ENCODE measurements at regions not wholly inside any gene's neighbourhood (a gene's known extent, or its start where the extent isn't known, plus 50 kb on each side); places are given as distances from the start of the nearest gene placed in this dataset.

DNA sequence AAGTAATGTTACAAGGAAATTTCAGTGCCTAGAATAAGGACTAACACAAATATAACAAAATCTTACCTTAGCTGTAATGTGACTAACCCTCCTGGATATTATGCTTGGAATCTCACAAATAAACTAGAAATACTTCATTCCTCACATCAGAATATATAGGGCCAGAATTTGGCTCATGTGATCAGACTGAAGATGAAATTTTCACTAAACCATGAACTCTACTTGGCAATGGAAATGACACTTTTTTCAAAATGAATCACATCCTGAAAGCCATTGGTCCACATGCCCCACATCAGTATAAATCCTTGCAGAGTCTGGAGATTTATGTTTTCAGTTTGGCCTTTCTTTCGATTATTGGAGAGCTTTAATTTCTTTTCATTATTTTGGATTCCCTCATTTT, 227.8 kb downstream of the NRIP1 start:
- Histone ChIP-seq H3K4me3 (ENCODE audit: low read length in 3 of 3) (no peak overlapping the region), H3K9me3 (ENCODE audit: control insufficient read depth in 2 of 3, insufficient read depth in 1 of 3, low read length in 3 of 3) (no peaks in the 10 kb centered on the region), H3K4me1 (ENCODE audit: control insufficient read depth in 2 of 3, insufficient read depth in 2 of 3, low read depth in 1 of 3, low read length in 3 of 3) (no peaks in the 10 kb centered on the region), H3K27me3 (ENCODE audit: control insufficient read depth, insufficient read depth, low read length) (no peaks in the 10 kb centered on the region), H3K36me3 (ENCODE audit: control insufficient read depth in 2 of 3, insufficient read depth in 3 of 3, low read length in 3 of 3) (no peaks in the 10 kb centered on the region), H3K9ac (ENCODE audit: low read length in 3 of 3) (no peak overlapping the region), H3K27ac (ENCODE audit: low read depth in 2 of 2, low read length in 2 of 2) (no peak overlapping the region)
- FAIRE-seq (no peak), DNase-seq (no peak)
- intact Hi-C loops (cut with DNase I): no loop called here
- TF ChIP-seq, protein P1, sequence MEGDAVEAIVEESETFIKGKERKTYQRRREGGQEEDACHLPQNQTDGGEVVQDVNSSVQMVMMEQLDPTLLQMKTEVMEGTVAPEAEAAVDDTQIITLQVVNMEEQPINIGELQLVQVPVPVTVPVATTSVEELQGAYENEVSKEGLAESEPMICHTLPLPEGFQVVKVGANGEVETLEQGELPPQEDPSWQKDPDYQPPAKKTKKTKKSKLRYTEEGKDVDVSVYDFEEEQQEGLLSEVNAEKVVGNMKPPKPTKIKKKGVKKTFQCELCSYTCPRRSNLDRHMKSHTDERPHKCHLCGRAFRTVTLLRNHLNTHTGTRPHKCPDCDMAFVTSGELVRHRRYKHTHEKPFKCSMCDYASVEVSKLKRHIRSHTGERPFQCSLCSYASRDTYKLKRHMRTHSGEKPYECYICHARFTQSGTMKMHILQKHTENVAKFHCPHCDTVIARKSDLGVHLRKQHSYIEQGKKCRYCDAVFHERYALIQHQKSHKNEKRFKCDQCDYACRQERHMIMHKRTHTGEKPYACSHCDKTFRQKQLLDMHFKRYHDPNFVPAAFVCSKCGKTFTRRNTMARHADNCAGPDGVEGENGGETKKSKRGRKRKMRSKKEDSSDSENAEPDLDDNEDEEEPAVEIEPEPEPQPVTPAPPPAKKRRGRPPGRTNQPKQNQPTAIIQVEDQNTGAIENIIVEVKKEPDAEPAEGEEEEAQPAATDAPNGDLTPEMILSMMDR (IDR thresholded peaks at IDR 0.05; ENCODE audit: borderline replicate concordance, extremely low read depth, insufficient read depth): no peak

DNA sequence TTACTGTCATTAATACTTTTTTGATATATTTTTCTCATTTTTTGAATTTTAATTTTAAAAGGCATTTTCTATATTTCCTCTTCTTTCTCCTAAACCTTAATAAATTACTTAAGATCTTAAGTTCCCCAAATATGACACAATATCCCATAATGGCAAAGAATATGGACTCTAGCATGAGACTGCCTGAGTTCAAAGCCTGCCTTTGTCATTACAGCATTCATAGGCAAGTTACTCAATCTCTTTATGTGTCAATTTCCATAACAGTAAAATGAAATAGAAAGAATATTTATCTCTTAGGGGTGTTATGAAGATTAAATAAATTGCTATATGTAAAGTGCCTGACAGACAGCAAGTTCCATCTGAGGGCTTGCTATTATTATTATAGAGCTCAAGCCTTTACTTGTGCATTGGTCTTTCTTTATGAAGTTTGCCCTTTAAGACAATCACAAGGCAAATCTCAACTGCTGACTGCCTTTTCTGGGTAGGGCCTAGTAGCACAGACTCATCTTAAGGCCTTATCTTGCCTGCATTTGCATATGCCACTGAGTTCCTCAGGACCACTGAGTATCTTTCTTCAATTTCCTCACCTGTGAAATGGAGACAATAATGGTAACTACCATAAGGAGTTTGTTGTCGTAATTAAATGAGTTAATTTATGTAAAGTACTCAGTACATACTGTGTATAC, 231.0 kb downstream of the NRIP1 start:
- TF ChIP-seq, protein P1 (IDR thresholded peaks at IDR 0.05; ENCODE audit: borderline replicate concordance, extremely low read depth, insufficient read depth): no peak
- DNase-seq: no peak
- H3K4me3 ChIP-seq (ENCODE audit: low read length in 3 of 3): no peak overlapping the region
- H3K36me3 ChIP-seq (ENCODE audit: control insufficient read depth in 2 of 3, insufficient read depth in 3 of 3, low read length in 3 of 3): no peaks in the 10 kb centered on the region
- no peak for FAIRE-seq
- intact Hi-C loops (cut with DNase I): no loop called here
- no peak overlapping the region for H3K9ac ChIP-seq (ENCODE audit: low read length in 3 of 3)
- no peaks in the 10 kb centered on the region for H3K4me1 ChIP-seq (ENCODE audit: control insufficient read depth in 2 of 3, insufficient read depth in 2 of 3, low read depth in 1 of 3, low read length in 3 of 3)
- H3K27me3 ChIP-seq (ENCODE audit: control insufficient read depth, insufficient read depth, low read length): no peaks in the 10 kb centered on the region
- no peaks in the 10 kb centered on the region for H3K9me3 ChIP-seq (ENCODE audit: control insufficient read depth in 2 of 3, insufficient read depth in 1 of 3, low read length in 3 of 3)
- no peak overlapping the region for H3K27ac ChIP-seq (ENCODE audit: low read depth in 2 of 2, low read length in 2 of 2)

DNA sequence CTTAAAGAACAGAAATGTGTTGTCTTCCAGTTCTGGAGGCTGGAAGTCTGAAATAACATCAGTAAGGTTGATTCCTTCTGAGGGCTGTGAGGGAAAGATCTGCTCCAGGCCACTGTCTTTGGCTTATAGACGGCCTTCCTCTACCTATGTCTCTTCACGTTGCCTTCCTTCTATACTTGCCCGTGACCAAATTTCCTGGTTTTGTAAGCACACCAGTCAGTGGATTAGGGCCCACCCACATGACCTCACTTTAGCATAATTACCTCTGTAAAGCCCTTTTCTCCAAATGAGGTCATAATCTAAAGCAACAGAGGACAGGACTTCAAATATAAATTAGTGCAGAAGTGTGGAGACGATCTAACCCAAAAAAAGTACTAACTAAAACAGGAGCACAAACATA, 231.6 kb downstream of the NRIP1 start:
- DNase-seq (no peak), FAIRE-seq (no peak)
- no peaks in the 10 kb centered on the region for H3K9me3 ChIP-seq (ENCODE audit: control insufficient read depth in 2 of 3, insufficient read depth in 1 of 3, low read length in 3 of 3)
- H3K27me3 ChIP-seq (ENCODE audit: control insufficient read depth, insufficient read depth, low read length): no peaks in the 10 kb centered on the region
- intact Hi-C loops (cut with DNase I): no loop called here
- no peak overlapping the region for H3K9ac ChIP-seq (ENCODE audit: low read length in 3 of 3)
- H3K4me1 ChIP-seq (ENCODE audit: control insufficient read depth in 2 of 3, insufficient read depth in 2 of 3, low read depth in 1 of 3, low read length in 3 of 3): no peaks in the 10 kb centered on the region
- TF ChIP-seq, protein P1 (IDR thresholded peaks at IDR 0.05; ENCODE audit: borderline replicate concordance, extremely low read depth, insufficient read depth): no peak
- no peak overlapping the region for H3K27ac ChIP-seq (ENCODE audit: low read depth in 2 of 2, low read length in 2 of 2)
- no peak overlapping the region for H3K4me3 ChIP-seq (ENCODE audit: low read length in 3 of 3)
- H3K36me3 ChIP-seq (ENCODE audit: control insufficient read depth in 2 of 3, insufficient read depth in 3 of 3, low read length in 3 of 3): no peaks in the 10 kb centered on the region

DNA sequence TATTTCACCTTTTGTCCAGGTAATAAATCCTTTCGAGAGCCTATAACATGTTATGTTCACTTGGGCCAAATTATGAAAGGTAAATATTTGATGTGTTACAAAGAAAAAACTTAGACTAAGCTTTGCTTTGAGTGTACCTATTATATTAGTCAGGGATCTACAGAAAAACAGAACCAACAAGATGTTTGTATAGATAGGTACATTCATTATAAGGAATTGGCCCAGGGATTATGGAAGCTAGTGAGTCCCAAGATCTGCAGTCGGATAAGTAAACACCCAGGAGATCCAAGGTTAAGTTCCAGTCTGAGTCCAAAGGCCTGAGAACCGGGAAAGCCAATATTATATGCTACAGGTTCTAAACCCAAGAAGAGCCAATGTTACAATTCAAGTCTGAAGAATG, 234.5 kb downstream of the NRIP1 start:
- no peaks in the 10 kb centered on the region for H3K27me3 ChIP-seq (ENCODE audit: control insufficient read depth, insufficient read depth, low read length)
- no peak for FAIRE-seq
- H3K4me3 ChIP-seq (ENCODE audit: low read length in 3 of 3): no peak overlapping the region
- H3K4me1 ChIP-seq (ENCODE audit: control insufficient read depth in 2 of 3, insufficient read depth in 2 of 3, low read depth in 1 of 3, low read length in 3 of 3): no peaks in the 10 kb centered on the region
- intact Hi-C loops (cut with DNase I): no loop called here
- H3K36me3 ChIP-seq (ENCODE audit: control insufficient read depth in 2 of 3, insufficient read depth in 3 of 3, low read length in 3 of 3): no peaks in the 10 kb centered on the region
- H3K9me3 ChIP-seq (ENCODE audit: control insufficient read depth in 2 of 3, insufficient read depth in 1 of 3, low read length in 3 of 3): no peaks in the 10 kb centered on the region
- no peak overlapping the region for H3K9ac ChIP-seq (ENCODE audit: low read length in 3 of 3)
- no peak for DNase-seq
- no peak overlapping the region for H3K27ac ChIP-seq (ENCODE audit: low read depth in 2 of 2, low read length in 2 of 2)
- TF ChIP-seq, protein P1 (IDR thresholded peaks at IDR 0.05; ENCODE audit: borderline replicate concordance, extremely low read depth, insufficient read depth): no peak

All from kidney (tissue), 13 donors.